H1 (cell line): ENCODE measurements at regions not wholly inside any gene's neighbourhood (a gene's known extent, or its start where the extent isn't known, plus 50 kb on each side); places are given as distances from the start of the nearest gene placed in this dataset.

ENCODE experiments used
- CTCF ChIA-PET: fragments of 300-600 bp; sonication (Branson Sonifier 250); formaldehyde crosslinking; loops from one replicate; lab custom pipeline; 2021; ENCODE audit not compliant: partially characterized antibody; lab: Charles Lee
- POLR2A ChIA-PET: fragments of 300-600 bp; sonication (Branson Sonifier 250); formaldehyde crosslinking; loops from one replicate; lab custom pipeline; 2021; ENCODE audit warnings: inconsistent platforms; ENCODE audit not compliant: partially characterized antibody; lab: Charles Lee
- DNase-seq, 2 experiments: peaks; one replicate each; pipeline versions ENCODE4 v3.0.0 to v3.0.0-alpha.2; 2010 to 2022; ENCODE audit warnings: low spot score in 2 of 2, low read depth in 1 of 2, mixed read lengths in 1 of 2
- FAIRE-seq: peaks from 2 replicates; lab custom pipeline; 2011; peaks lifted over from hg19 to GRCh38; lab: Jason Lieb, UNC
- H2AFZ ChIP-seq: 2 replicates; pipeline ENCODE4 v1.8.1; 2012; ENCODE audit warnings: low read length, inconsistent platforms
- H2AK5ac ChIP-seq: 2 replicates; pipeline ENCODE4 v1.6.1; 2013; ENCODE audit warnings: low read depth, low read length
- H2BK120ac ChIP-seq: replicated peaks from 2 replicates; pipeline ENCODE3; 2013; ENCODE audit warnings: low read depth, low read length, inconsistent platforms
- H2BK12ac ChIP-seq: 2 replicates; pipeline ENCODE4 v1.6.1; 2013; ENCODE audit warnings: low read depth, low read length
- H2BK15ac ChIP-seq: 2 replicates; pipeline ENCODE4 v1.6.1; 2013; ENCODE audit warnings: low read length
- H2BK20ac ChIP-seq: 2 replicates; pipeline ENCODE4 v1.6.1; 2013; ENCODE audit warnings: low read length
- H2BK5ac ChIP-seq: 2 replicates; pipeline ENCODE4 v1.6.1; 2013; ENCODE audit warnings: low read depth, low read length
- H3K14ac ChIP-seq: 2 replicates; pipeline ENCODE4 v1.6.1; 2013; ENCODE audit warnings: inconsistent platforms; ENCODE audit not compliant: insufficient read length
- H3K18ac ChIP-seq: 2 replicates; pipeline ENCODE4 v1.6.1; 2013; ENCODE audit warnings: low read length; ENCODE audit errors: extremely low read depth
- H3K23ac ChIP-seq: 2 replicates; pipeline ENCODE4 v1.6.1; 2013; ENCODE audit warnings: inconsistent platforms; ENCODE audit not compliant: insufficient read length
- H3K23me2 ChIP-seq: 2 replicates; pipeline ENCODE4 v1.6.1; 2013; ENCODE audit warnings: low read depth, low read length
- H3K27ac ChIP-seq: 2 replicates; pipeline ENCODE4 v1.6.1; 2011; ENCODE audit warnings: low read depth, low read length, inconsistent platforms
- H3K27me3 ChIP-seq, 4 experiments: replicated peaks in 1 of 4; 1 replicate in 1 of 4; 2 replicates in 3 of 4; pipeline versions ENCODE4 v1.6.1 to v1.8.1; 2011 to 2013; ENCODE audit warnings: low read length in 3 of 4, mild to moderate bottlenecking in 3 of 4, inconsistent platforms in 2 of 4, mixed read lengths in 2 of 4, moderate library complexity in 1 of 4; ENCODE audit not compliant: control insufficient read depth in 3 of 4, insufficient read depth in 3 of 4; ENCODE audit errors: extremely low read depth in 1 of 4
- H3K36me3 ChIP-seq, 4 experiments: 2 replicates each; pipeline versions ENCODE4 v1.6.1 to v1.8.1; 2011 to 2013; ENCODE audit warnings: mild to moderate bottlenecking in 4 of 4, low read length in 3 of 4, moderate library complexity in 2 of 4, control low read depth in 1 of 4, inconsistent platforms in 1 of 4; ENCODE audit not compliant: insufficient read depth in 4 of 4, control insufficient read depth in 2 of 4
- H3K4ac ChIP-seq: replicated peaks from 2 replicates; pipeline ENCODE3; 2013; ENCODE audit warnings: low read length, low read depth, mixed read lengths, inconsistent platforms; ENCODE audit not compliant: insufficient read length
- H3K4me1 ChIP-seq, 4 experiments: replicated peaks in 1 of 4; 1 replicate in 1 of 4; 2 replicates in 3 of 4; pipeline versions ENCODE4 v1.6.1 to v1.8.1; 2011 to 2013; ENCODE audit warnings: low read length in 3 of 4, inconsistent platforms in 2 of 4, mixed read lengths in 1 of 4; ENCODE audit not compliant: insufficient read depth in 4 of 4, control insufficient read depth in 3 of 4
- H3K4me2 ChIP-seq, 2 experiments: 2 replicates each; pipeline versions ENCODE4 v1.6.1 to v1.8.1; 2011 to 2013; ENCODE audit warnings: low read depth in 2 of 2, low read length in 2 of 2, control low read depth in 1 of 2, inconsistent platforms in 1 of 2, mild to moderate bottlenecking in 1 of 2; ENCODE audit not compliant: insufficient read depth in 1 of 2
- H3K4me3 ChIP-seq, 4 experiments: fragments of 200-600, 300-600 bp in 1 of 4; sonication (generic), shearing (Covaris generic), sonication (Bioruptor Twin) in 1 of 4; 2 replicates each; pipeline versions ENCODE4 v1.5.1 to v1.8.1; 2011 to 2016; ENCODE audit warnings: low read length in 4 of 4, low read depth in 3 of 4, control low read depth in 2 of 4, inconsistent platforms in 2 of 4, mild to moderate bottlenecking in 2 of 4, mixed read lengths in 1 of 4, moderate library complexity in 1 of 4; ENCODE audit not compliant: insufficient read depth in 2 of 4; ENCODE audit errors: extremely low read depth in 1 of 4
- H3K56ac ChIP-seq: replicated peaks from 2 replicates; pipeline ENCODE3; 2013; ENCODE audit warnings: low read depth, mild to moderate bottlenecking, mixed read lengths, low read length, inconsistent platforms; ENCODE audit not compliant: insufficient read length
- H3K79me1 ChIP-seq: 2 replicates; pipeline ENCODE4 v1.6.1; 2013; ENCODE audit warnings: low read depth, low read length, control low read depth
- H3K79me2 ChIP-seq, 2 experiments: 2 replicates each; pipeline versions ENCODE4 v1.6.1 to v1.8.1; 2012 to 2013; ENCODE audit warnings: low read length in 2 of 2, mild to moderate bottlenecking in 2 of 2, inconsistent platforms in 1 of 2; ENCODE audit not compliant: insufficient read depth in 2 of 2, control insufficient read depth in 1 of 2
- H3K9ac ChIP-seq, 4 experiments: replicated peaks in 1 of 4; 1 replicate in 1 of 4; 2 replicates in 3 of 4; pipeline versions ENCODE4 v1.6.1 to v1.8.1; 2011 to 2013; ENCODE audit warnings: low read depth in 3 of 4, low read length in 3 of 4, control low read depth in 2 of 4, mild to moderate bottlenecking in 2 of 4, moderate library complexity in 2 of 4, inconsistent platforms in 1 of 4; ENCODE audit errors: extremely low read depth in 1 of 4
- H3K9me3 ChIP-seq, 2 experiments: 2 replicates each; pipeline versions ENCODE4 v1.6.1 to v1.8.1; 2012 to 2013; ENCODE audit warnings: mild to moderate bottlenecking in 2 of 2, moderate library complexity in 2 of 2, control low read depth in 1 of 2, inconsistent platforms in 1 of 2, low read depth in 1 of 2, low read length in 1 of 2, mixed read lengths in 1 of 2; ENCODE audit not compliant: insufficient read depth in 2 of 2
- H4K20me1 ChIP-seq, 2 experiments: replicated peaks in 1 of 2; 2 replicates each; pipeline versions ENCODE3 to v1.8.1; 2011 to 2013; ENCODE audit warnings: inconsistent platforms in 2 of 2, low read length in 2 of 2, mild to moderate bottlenecking in 1 of 2; ENCODE audit not compliant: insufficient read depth in 2 of 2, control insufficient read depth in 1 of 2
- H4K5ac ChIP-seq: 2 replicates; pipeline ENCODE4 v1.6.1; 2013; ENCODE audit warnings: low read length, low read depth, mixed read lengths, inconsistent platforms; ENCODE audit not compliant: insufficient read length
- H4K8ac ChIP-seq: 2 replicates; pipeline ENCODE4 v1.8.0; 2013; ENCODE audit warnings: mild to moderate bottlenecking, moderate library complexity, low read length, inconsistent platforms; ENCODE audit not compliant: insufficient read depth; ENCODE audit errors: extremely low read depth
- H4K91ac ChIP-seq: replicated peaks from 2 replicates; pipeline ENCODE3; 2013; ENCODE audit warnings: low read length, mixed read lengths, inconsistent platforms; ENCODE audit not compliant: insufficient read length
- ASH2L ChIP-seq: fragments of 200-600, 300-600 bp; sonication (generic); IDR thresholded peaks from one replicate; pipeline ENCODE4 v1.7.1; 2017; ENCODE audit warnings: low read length
- BCL11A ChIP-seq, 2 experiments: IDR thresholded peaks; one replicate each; pipeline ENCODE4 v1.6.1; 2011; ENCODE audit warnings: low read depth in 2 of 2, low read length in 2 of 2, mild to moderate bottlenecking in 2 of 2
- CEBPB ChIP-seq: IDR thresholded peaks from 2 replicates; pipeline ENCODE4 v1.6.1; 2012; ENCODE audit warnings: low read depth, low read length
- EGR1 ChIP-seq: IDR thresholded peaks from 2 replicates; pipeline ENCODE4 v1.6.1; 2011; ENCODE audit warnings: low read depth, low read length, borderline replicate concordance
- GTF2F1 ChIP-seq: IDR thresholded peaks from 2 replicates; pipeline ENCODE4 v1.6.1; 2012; ENCODE audit warnings: low read depth, low read length, improper control_type of control experiment, borderline replicate concordance
- HDAC2 ChIP-seq, 2 experiments: fragments of 300-600 bp in 1 of 2; sonication (generic) in 1 of 2; IDR thresholded peaks; 2 replicates each; pipeline ENCODE4 v1.6.1; 2011 to 2012; ENCODE audit warnings: low read depth in 2 of 2, low read length in 2 of 2, mild to moderate bottlenecking in 2 of 2, moderate library complexity in 2 of 2, borderline replicate concordance in 1 of 2, inconsistent platforms in 1 of 2
- PHF8 ChIP-seq: fragments of 200-600 bp; sonication (generic); conservative IDR thresholded peaks from 2 replicates; pipeline ENCODE4 v1.7.1; 2012; ENCODE audit warnings: low read depth, mild to moderate bottlenecking, inconsistent platforms, low read length, moderate library complexity
- SIN3A ChIP-seq, 2 experiments: IDR thresholded peaks in 1 of 2; conservative IDR thresholded peaks in 1 of 2; 2 replicates each; pipeline ENCODE4 v1.6.1; 2011 to 2012; ENCODE audit warnings: low read length in 2 of 2, improper control_type of control experiment in 1 of 2, low read depth in 1 of 2, mild to moderate bottlenecking in 1 of 2
- SIRT6 ChIP-seq: IDR thresholded peaks from one replicate; pipeline ENCODE4 v1.7.1; 2012; ENCODE audit warnings: low read length, inconsistent platforms
- SP2 ChIP-seq: IDR thresholded peaks from 2 replicates; pipeline ENCODE4 v1.6.1; 2012; ENCODE audit warnings: mild to moderate bottlenecking, low read length, inconsistent platforms
- TAF7 ChIP-seq: optimal IDR thresholded peaks from 2 replicates; pipeline ENCODE3; 2011; ENCODE audit warnings: low read depth, mild to moderate bottlenecking, inconsistent platforms, low read length, moderate library complexity, borderline replicate concordance
- WGBS, 2 experiments: shearing (Covaris generic) in 1 of 2; methylation state at CpG; one replicate each; pipeline versions ENCODE4 v1.1.6 to v1.1.7; 2013 to 2015; ENCODE audit warnings: low lambda C conversion rate in 2 of 2, mixed read lengths in 2 of 2, inconsistent platforms in 1 of 2, low coverage in 1 of 2, missing lambda C conversion rate in 1 of 2; ENCODE audit not compliant: insufficient replicate concordance in 2 of 2, insufficient coverage in 1 of 2, insufficient read length in 1 of 2; ENCODE audit errors: extremely low coverage in 1 of 2, missing lambda C conversion rate in 1 of 2; 5-methylcytosine and 5-hydroxymethylcytosine counted together
- TF ChIP-seq, protein P1 (sequence below): IDR thresholded peaks from 2 replicates; pipeline ENCODE4 v1.6.1; 2011; ENCODE audit warnings: low read depth, mild to moderate bottlenecking, low read length; ENCODE audit not compliant: insufficient read depth

DNA sequence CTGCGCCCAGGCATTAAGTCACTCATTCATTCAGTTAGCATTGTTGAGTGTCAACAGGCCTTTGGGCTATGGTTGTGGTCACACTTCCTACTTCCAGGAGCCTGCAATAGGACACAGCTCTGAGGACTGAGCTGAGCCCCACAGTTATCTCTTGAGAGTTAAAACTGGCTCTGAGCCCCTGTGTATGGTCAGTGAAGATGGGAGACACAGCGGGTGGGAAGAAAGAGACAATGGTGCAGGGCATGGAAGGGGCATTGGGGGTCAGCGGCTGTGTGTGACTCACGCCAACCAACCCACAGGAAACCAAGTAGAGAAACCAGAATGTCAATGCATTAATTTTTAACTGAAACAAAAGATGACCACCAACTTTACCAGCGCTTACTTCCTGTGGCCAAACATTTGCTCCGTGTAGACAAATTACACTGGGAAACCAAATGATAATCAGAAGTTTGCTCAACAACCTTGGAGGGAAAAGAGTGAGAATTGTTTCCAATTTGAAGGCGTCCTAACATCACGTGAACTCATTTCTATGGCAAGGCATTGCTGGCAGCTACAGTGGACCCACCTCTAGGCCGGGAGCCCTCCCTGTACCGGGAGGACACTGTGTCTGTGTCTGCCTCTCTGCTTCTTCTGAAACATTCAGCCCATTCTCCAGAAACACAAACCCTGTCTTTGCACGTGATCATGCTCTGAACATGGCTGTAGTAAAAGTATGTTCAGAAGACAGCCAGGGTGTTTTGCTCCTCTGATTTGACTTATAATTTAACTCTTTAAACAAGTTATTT is 212.0 kb upstream of the ID2 start:
- H2BK120ac ChIP-seq, result no peak overlapping the region

More for the DNA sequence above, 212.0 kb upstream of the ID2 start:
- no peaks in the 10 kb centered on the region for H3K36me3 ChIP-seq
- H3K23ac ChIP-seq, result no peak overlapping the region
- no peak overlapping the region for H3K9ac ChIP-seq
- no peak overlapping the region for H3K27ac ChIP-seq
- no peaks in the 10 kb centered on the region for H3K4me1 ChIP-seq
- no peak overlapping the region for H3K14ac ChIP-seq
- no peak overlapping the region for H2AFZ ChIP-seq
- no peak overlapping the region for H2BK20ac ChIP-seq
- no peak overlapping the region for H2BK15ac ChIP-seq
- TF ChIP-seq, protein P1, sequence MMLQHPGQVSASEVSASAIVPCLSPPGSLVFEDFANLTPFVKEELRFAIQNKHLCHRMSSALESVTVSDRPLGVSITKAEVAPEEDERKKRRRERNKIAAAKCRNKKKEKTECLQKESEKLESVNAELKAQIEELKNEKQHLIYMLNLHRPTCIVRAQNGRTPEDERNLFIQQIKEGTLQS, result no peak
- no peak for TF ChIP-seq SIRT6
- TF ChIP-seq HDAC2 (IDR thresholded peaks at IDR 0.05; ENCODE audit: borderline replicate concordance in 1 of 2, low read depth in 2 of 2, low read length in 2 of 2), result no peak
- no peak for TF ChIP-seq SP2
- TF ChIP-seq CEBPB, result no peak
- TF ChIP-seq SIN3A (conservative IDR thresholded peaks at IDR 0.05 in 1 of 2, IDR thresholded peaks at IDR 0.05 in 1 of 2; ENCODE audit: low read depth in 1 of 2, low read length in 2 of 2), result no peak
- TF ChIP-seq ASH2L, result no peak
- TF ChIP-seq EGR1, result no peak
- TF ChIP-seq TAF7, result no peak
- no peak for TF ChIP-seq BCL11A (IDR thresholded peaks at IDR 0.05; ENCODE audit: low read depth in 2 of 2, low read length in 2 of 2)
- no peak for TF ChIP-seq PHF8
- no peak for TF ChIP-seq GTF2F1
- H4K5ac ChIP-seq, result no peak overlapping the region
- FAIRE-seq (no peak), DNase-seq (no peak)
- no peak overlapping the region for H2BK12ac ChIP-seq
- no peak overlapping the region for H3K18ac ChIP-seq
- H4K91ac ChIP-seq, result no peak overlapping the region
- no peak overlapping the region for H3K4ac ChIP-seq
- no peak overlapping the region for H3K4me3 ChIP-seq
- no peak overlapping the region for H2AK5ac ChIP-seq
- H3K79me1 ChIP-seq, result no peaks in the 10 kb centered on the region
- H3K4me2 ChIP-seq, result no peak overlapping the region
- H2BK5ac ChIP-seq, result no peak overlapping the region
- POLR2A ChIA-PET, result no interaction called here
- 90% methylated on average over 11 of the region's 11 CpGs; no CpG with 5 or more reads in 1 of the 2 experiments for WGBS, 2 experiments
- no peak overlapping the region for H4K8ac ChIP-seq
- no peak overlapping the region for H3K56ac ChIP-seq
- no peaks in the 10 kb centered on the region for H3K27me3 ChIP-seq
- H3K79me2 ChIP-seq, result no peaks in the 10 kb centered on the region
- no peaks in the 10 kb centered on the region for H4K20me1 ChIP-seq
- CTCF ChIA-PET, result no interaction called here
- H3K23me2 ChIP-seq, result no peaks in the 10 kb centered on the region; the same call in 1 of the 2 replicates
- no peaks in the 10 kb centered on the region for H3K9me3 ChIP-seq
